SIG-M5 treated with dmso at 0.1 percent for 504 hours (cell line): ENCODE measurements at regions not wholly inside any gene's neighbourhood (a gene's known extent, or its start where the extent isn't known, plus 50 kb on each side); places are given as distances from the start of the nearest gene placed in this dataset.

Source experiments
- DNase-seq: peaks from one replicate; lab custom pipeline; 2025; ENCODE audit not compliant: unreplicated experiment; lab: John Stamatoyannopoulos, UW

GRCh38 chr6:129920103-129920798 lies 59.1 kb upstream of the TMEM244 start:
- no peak for DNase-seq

DNA sequence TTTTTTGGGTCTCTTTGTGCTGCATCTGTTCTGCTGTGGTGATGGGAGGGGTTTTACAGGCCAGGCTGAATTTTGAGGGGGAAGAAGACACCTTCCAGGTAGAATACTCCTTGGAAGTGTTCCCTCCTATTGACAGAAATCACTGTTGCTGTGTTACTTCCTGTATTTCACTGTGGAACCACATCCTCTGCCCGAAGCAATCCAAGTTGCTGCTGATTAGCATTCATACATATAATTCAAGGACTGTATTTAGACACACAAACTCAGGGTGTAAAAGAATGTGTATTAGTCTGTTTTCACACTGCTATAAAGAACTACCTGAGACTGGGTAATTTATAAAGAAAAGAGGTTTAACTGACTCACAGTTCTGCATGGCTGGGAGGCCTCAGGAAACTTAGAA lies 50.6 kb upstream of the TMEM244 start:
- DNase-seq: no peak
